GM23338 (cell line): ENCODE measurements at regions not wholly inside any gene's neighbourhood (a gene's known extent, or its start where the extent isn't known, plus 50 kb on each side); places are given as distances from the start of the nearest gene placed in this dataset. TPM values are rescaled to one million over a fixed set of nuclear protein-coding genes. Genes with fewer than 3 reads are reported as not detected.

Experiments
- ATAC-seq: fragments of 200-7000 bp; cut with Tn5 transposase; 3 replicates; pipeline ENCODE4 v1.9.1; 2020
- DNase-seq: peaks from one replicate; pipeline ENCODE4 v3.0.0-alpha.2; 2015; ENCODE audit warnings: low spot score
- H2AFZ ChIP-seq: fragments of 200-600 bp; sonication (generic); 2 replicates; pipeline ENCODE4 v1.8.0; 2016; ENCODE audit warnings: antibody characterized with exemption, mild to moderate bottlenecking, moderate library complexity
- H3F3A ChIP-seq: fragments of 200-600 bp; sonication (generic); replicated peaks from 2 replicates; pipeline ENCODE4 v1.8.0; 2017; ENCODE audit warnings: antibody characterized with exemption, mixed run types, low read depth
- H3K27ac ChIP-seq: fragments of 200-600 bp; sonication (generic); 2 replicates; pipeline ENCODE4 v1.6.1; 2016; ENCODE audit warnings: low read depth
- H3K27me3 ChIP-seq: fragments of 200-600 bp; sonication (generic); 2 replicates; pipeline ENCODE4 v1.8.0; 2016; ENCODE audit warnings: mild to moderate bottlenecking, mixed run types, moderate library complexity; ENCODE audit not compliant: insufficient read depth
- H3K36me3 ChIP-seq: fragments of 200-600 bp; sonication (generic); 2 replicates; pipeline ENCODE4 v1.8.0; 2016; ENCODE audit warnings: mild to moderate bottlenecking; ENCODE audit not compliant: insufficient read depth
- H3K4me1 ChIP-seq: fragments of 200-600 bp; sonication (generic); 2 replicates; pipeline ENCODE4 v1.8.0; 2016; ENCODE audit warnings: mild to moderate bottlenecking, moderate library complexity; ENCODE audit not compliant: insufficient read depth
- H3K4me2 ChIP-seq: fragments of 200-600 bp; sonication (generic); 2 replicates; pipeline ENCODE4 v1.7.1; 2017; ENCODE audit warnings: mixed run types
- H3K4me3 ChIP-seq: fragments of 200-600 bp; sonication (generic); 2 replicates; pipeline ENCODE4 v1.6.1; 2016; ENCODE audit warnings: mixed run types
- H3K79me2 ChIP-seq: fragments of 200-600 bp; sonication (generic); replicated peaks from 2 replicates; pipeline ENCODE4 v1.8.0; 2017; ENCODE audit warnings: mild to moderate bottlenecking; ENCODE audit not compliant: insufficient read depth
- H3K9me2 ChIP-seq: fragments of 200-600 bp; sonication (generic); 2 replicates; pipeline ENCODE4 v1.8.0; 2017; ENCODE audit not compliant: insufficient read depth
- H4K20me1 ChIP-seq: fragments of 200-600 bp; sonication (generic); replicated peaks from 2 replicates; pipeline ENCODE4 v1.8.0; 2017; ENCODE audit warnings: mild to moderate bottlenecking; ENCODE audit not compliant: insufficient read depth
- H3K27ac Mint-ChIP-seq: 2 replicates; pipeline ENCODE4 v1.8.0; 2020; ENCODE audit warnings: inconsistent platforms, mild to moderate bottlenecking, moderate library complexity, mixed read lengths
- H3K27me3 Mint-ChIP-seq: 3 replicates; pipeline ENCODE4 v1.8.0; 2022; ENCODE audit warnings: low read depth, mild to moderate bottlenecking, moderate library complexity, mixed read lengths, inconsistent platforms; ENCODE audit not compliant: insufficient read depth, poor library complexity
- H3K36me3 Mint-ChIP-seq: 3 replicates; pipeline ENCODE4 v1.8.0; 2021; ENCODE audit warnings: low read depth, mild to moderate bottlenecking, inconsistent platforms, moderate library complexity, mixed read lengths
- H3K4me1 Mint-ChIP-seq: 3 replicates; pipeline ENCODE4 v1.8.0; 2020; ENCODE audit warnings: mild to moderate bottlenecking, inconsistent platforms, mixed read lengths
- H3K4me3 Mint-ChIP-seq: 3 replicates; pipeline ENCODE4 v1.8.0; 2021; ENCODE audit warnings: moderate library complexity, mild to moderate bottlenecking, inconsistent platforms, mixed read lengths
- H3K9me3 Mint-ChIP-seq: 3 replicates; pipeline ENCODE4 v1.8.0; 2020; ENCODE audit warnings: moderate library complexity, mild to moderate bottlenecking, inconsistent platforms, mixed read lengths
- JUNB ChIP-seq: IDR thresholded peaks from one replicate; pipeline ENCODE4 v1.6.1; 2016; ENCODE audit warnings: antibody characterized with exemption; ENCODE audit not compliant: unreplicated experiment
- ZNF331 ChIP-seq: fragments of 250-450 bp; sonication (Bioruptor Pico); IDR thresholded peaks from 2 replicates; pipeline ENCODE4 v1.5.0; 2020; ENCODE audit warnings: low read depth, mild to moderate bottlenecking, moderate library complexity
- small RNA-seq: library from RNA; depleted of rRNA; stranded (forward); fragments of <200 nt; gene quantifications from one replicate; pipeline ENCODE3, GENCODE V24; 2014; ENCODE audit warnings: low replicate concordance
- TF ChIP-seq, protein P1 (sequence below): IDR thresholded peaks from one replicate; pipeline ENCODE4 v1.6.1; 2018; ENCODE audit warnings: antibody characterized with exemption; ENCODE audit not compliant: unreplicated experiment

DNA sequence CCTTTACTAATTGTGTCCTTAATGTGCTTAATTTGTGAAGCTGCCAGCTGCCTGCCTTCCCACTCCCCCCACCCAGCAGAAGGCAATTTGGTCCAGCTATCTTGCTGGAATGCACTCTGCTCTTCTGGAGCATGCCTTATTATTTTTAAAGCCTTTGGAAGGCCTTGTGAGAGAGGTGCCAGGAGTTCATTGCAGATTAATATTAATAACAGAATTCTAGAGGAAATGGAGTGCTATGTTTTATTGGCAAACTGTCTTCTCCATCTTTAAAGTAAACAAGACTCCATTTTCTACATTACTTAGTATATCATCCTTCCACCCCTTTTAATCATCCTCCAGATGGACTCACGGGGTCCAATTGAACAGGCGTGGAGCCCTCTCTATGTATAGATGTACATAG, 50.8 kb upstream of the ZNF32 start:
- DNase-seq (no peak), ATAC-seq (no peak)
- Histone ChIP-seq H3K79me2 (no peaks in the 10 kb centered on the region), H4K20me1 (no peaks in the 10 kb centered on the region), H3F3A (no peaks in the 10 kb centered on the region), H3K4me2 (no peak overlapping the region), H3K4me1 (no peaks in the 10 kb centered on the region), H3K36me3 (no peaks in the 10 kb centered on the region), H2AFZ (no peak overlapping the region), H3K4me3 (no peak overlapping the region), H3K27ac (no peak overlapping the region), H3K27me3 (no peaks in the 10 kb centered on the region), H3K9me2 (no peaks in the 10 kb centered on the region)
- H3K9me3 Mint-ChIP-seq = no peaks in the 10 kb centered on the region
- no peaks in the 10 kb centered on the region for H3K36me3 Mint-ChIP-seq
- no peaks in the 10 kb centered on the region for H3K27me3 Mint-ChIP-seq
- H3K4me1 Mint-ChIP-seq = no peaks in the 10 kb centered on the region
- H3K27ac Mint-ChIP-seq = no peak overlapping the region
- no peak overlapping the region for H3K4me3 Mint-ChIP-seq
- TF ChIP-seq JUNB (no peak), ZNF331 (CRISPR knock-in tag) (no peak)
- TF ChIP-seq, protein P1, sequence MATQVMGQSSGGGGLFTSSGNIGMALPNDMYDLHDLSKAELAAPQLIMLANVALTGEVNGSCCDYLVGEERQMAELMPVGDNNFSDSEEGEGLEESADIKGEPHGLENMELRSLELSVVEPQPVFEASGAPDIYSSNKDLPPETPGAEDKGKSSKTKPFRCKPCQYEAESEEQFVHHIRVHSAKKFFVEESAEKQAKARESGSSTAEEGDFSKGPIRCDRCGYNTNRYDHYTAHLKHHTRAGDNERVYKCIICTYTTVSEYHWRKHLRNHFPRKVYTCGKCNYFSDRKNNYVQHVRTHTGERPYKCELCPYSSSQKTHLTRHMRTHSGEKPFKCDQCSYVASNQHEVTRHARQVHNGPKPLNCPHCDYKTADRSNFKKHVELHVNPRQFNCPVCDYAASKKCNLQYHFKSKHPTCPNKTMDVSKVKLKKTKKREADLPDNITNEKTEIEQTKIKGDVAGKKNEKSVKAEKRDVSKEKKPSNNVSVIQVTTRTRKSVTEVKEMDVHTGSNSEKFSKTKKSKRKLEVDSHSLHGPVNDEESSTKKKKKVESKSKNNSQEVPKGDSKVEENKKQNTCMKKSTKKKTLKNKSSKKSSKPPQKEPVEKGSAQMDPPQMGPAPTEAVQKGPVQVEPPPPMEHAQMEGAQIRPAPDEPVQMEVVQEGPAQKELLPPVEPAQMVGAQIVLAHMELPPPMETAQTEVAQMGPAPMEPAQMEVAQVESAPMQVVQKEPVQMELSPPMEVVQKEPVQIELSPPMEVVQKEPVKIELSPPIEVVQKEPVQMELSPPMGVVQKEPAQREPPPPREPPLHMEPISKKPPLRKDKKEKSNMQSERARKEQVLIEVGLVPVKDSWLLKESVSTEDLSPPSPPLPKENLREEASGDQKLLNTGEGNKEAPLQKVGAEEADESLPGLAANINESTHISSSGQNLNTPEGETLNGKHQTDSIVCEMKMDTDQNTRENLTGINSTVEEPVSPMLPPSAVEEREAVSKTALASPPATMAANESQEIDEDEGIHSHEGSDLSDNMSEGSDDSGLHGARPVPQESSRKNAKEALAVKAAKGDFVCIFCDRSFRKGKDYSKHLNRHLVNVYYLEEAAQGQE = no peak

Small RNAs in the stretch of these regions (small RNA-seq; reads per million reads assigned to genes)
- gene UQCRHP3 = not detected
